Adrenal gland (tissue), 9 donors: ENCODE measurements at regions not wholly inside any gene's neighbourhood (a gene's known extent, or its start where the extent isn't known, plus 50 kb on each side); places are given as distances from the start of the nearest gene placed in this dataset.

ENCODE experiments used
- DNase-seq, 7 donors: peaks; one replicate each; pipeline ENCODE4 v3.0.0-alpha.2; 2019 to 2020
- H3K27ac ChIP-seq, 5 donors: fragments of 200-600 bp; sonication (generic) in 4 of 5; 1 replicate in 3 of 5; 2 replicates in 2 of 5; pipeline versions ENCODE4 v1.5.1 to v1.8.0; 2016 to 2020; ENCODE audit warnings: mild to moderate bottlenecking in 1 of 5
- H3K27me3 ChIP-seq: fragments of 200-600 bp; 2 replicates; pipeline ENCODE4 v1.8.0; 2021
- H3K36me3 ChIP-seq, 2 donors: fragments of 200-600 bp; replicated peaks in 1 of 2; 1 replicate in 1 of 2; 2 replicates in 1 of 2; pipeline versions ENCODE4 v1.5.1 to v1.8.0; 2018 to 2022
- H3K4me1 ChIP-seq, 2 donors: fragments of 200-600 bp; replicated peaks in 1 of 2; 1 replicate in 1 of 2; 2 replicates in 1 of 2; pipeline versions ENCODE4 v1.5.1 to v1.8.0; 2018 to 2021
- H3K4me3 ChIP-seq, 4 donors: fragments of 200-600 bp; sonication (generic) in 3 of 4; one replicate each; pipeline ENCODE4 v1.5.1; 2016 to 2018
- H3K9me3 ChIP-seq, 3 donors: fragments of 200-600 bp; sonication (generic) in 1 of 3; replicated peaks in 1 of 3; 1 replicate in 2 of 3; 2 replicates in 1 of 3; pipeline versions ENCODE4 v1.5.1 to v1.8.0; 2016 to 2021
- CTCF ChIP-seq, 6 experiments: fragments of 450-650 bp in 4 of 6; fragments of 200-600 bp in 2 of 6; sonication (generic) in 1 of 6; IDR thresholded peaks; 1 replicate in 5 of 6; 2 replicates in 1 of 6; pipeline versions ENCODE4 v1.5.1 to v1.8.0; 2016 to 2021; ENCODE audit warnings: antibody characterized with exemption in 6 of 6, mild to moderate bottlenecking in 2 of 6, moderate library complexity in 1 of 6
- POLR2A ChIP-seq, 2 donors: fragments of 450-650 bp; IDR thresholded peaks; one replicate each; pipeline ENCODE4 v1.6.1; 2017; ENCODE audit warnings: antibody characterized with exemption in 2 of 2, mild to moderate bottlenecking in 2 of 2, moderate library complexity in 1 of 2
- WGBS, 4 donors: extraction: QIAGEN DNeasy Blood & Tissue Kit in 2 of 4; methylation state at CpG; one replicate each; pipeline versions ENCODE4 v1.1.5 to v1.1.7; 2013 to 2017; 5-methylcytosine and 5-hydroxymethylcytosine counted together
- intact Hi-C, 2 donors: fragments of 100-400 bp; cut with DNase I; formaldehyde crosslinking; loops; one replicate each; pipeline versions ENCODE4 v1.14.1 to v1.15.0; 2022 to 2023
- donor health status: healthy with polysubstance abuse.
- donor health status: Bipolar disorder and iron deficiency.
- donor health status: DM: yes; HTN: yes; CAD: no.
- donor health status: DM: no; HTN: no; CAD: no.
- donor health status: DM: no; HTN: no; CAD: no.

- no peaks in the 10 kb centered on the region for H3K4me1 ChIP-seq
Measured at GRCh38 chr2:186068139-186068801, 329.7 kb downstream of the FSIP2 start.

GRCh38 chr2:186069676-186070075, 331.1 kb downstream of the FSIP2 start:
- H3K27ac ChIP-seq, result no peak overlapping the region
- no peaks in the 10 kb centered on the region for H3K9me3 ChIP-seq
- H3K36me3 ChIP-seq, result no peaks in the 10 kb centered on the region
- WGBS, 4 donors, result 89 to 94% (median 93%) methylated on average over 2 of the region's 2 CpGs
- intact Hi-C loops, result no loop called here
- no peak overlapping the region for H3K4me3 ChIP-seq
- TF ChIP-seq CTCF (IDR thresholded peaks at IDR 0.05) (no peak), POLR2A (IDR thresholded peaks at IDR 0.05) (no peak)
- H3K27me3 ChIP-seq, result no peaks in the 10 kb centered on the region
- DNase-seq, result no peak
- H3K4me1 ChIP-seq, result no peaks in the 10 kb centered on the region

More at GRCh38 chr2:186068139-186068801, 329.7 kb downstream of the FSIP2 start:
- TF ChIP-seq CTCF (IDR thresholded peaks at IDR 0.05) (no peak), POLR2A (IDR thresholded peaks at IDR 0.05) (no peak)
- no peaks in the 10 kb centered on the region for H3K9me3 ChIP-seq
- H3K27me3 ChIP-seq, result no peaks in the 10 kb centered on the region
- intact Hi-C loops, result no loop called here
- peak in 4 of 7 donors; percentile 15 to 88 (median 20) for DNase-seq
- no peak overlapping the region for H3K27ac ChIP-seq
- 79 to 95% (median 92%) methylated on average over 3 of the region's 3 CpGs for WGBS, 4 donors
- no peak overlapping the region for H3K4me3 ChIP-seq
- no peaks in the 10 kb centered on the region for H3K36me3 ChIP-seq

GRCh38 chr2:186085226-186085625, 346.6 kb downstream of the FSIP2 start:
- Histone ChIP-seq H3K27me3 (no peaks in the 10 kb centered on the region), H3K36me3 (no peaks in the 10 kb centered on the region), H3K9me3 (no peaks in the 10 kb centered on the region), H3K27ac (no peak overlapping the region), H3K4me1 (no peaks in the 10 kb centered on the region), H3K4me3 (no peak overlapping the region)
- WGBS, 4 donors, result 60 to 80% (median 64%) methylated on average over 1 of the region's 1 CpG
- DNase-seq, result no peak
- intact Hi-C loops, result no loop called here
- no peak for TF ChIP-seq CTCF (IDR thresholded peaks at IDR 0.05)
- no peak for TF ChIP-seq POLR2A (IDR thresholded peaks at IDR 0.05)

- Histone ChIP-seq H3K27me3 (no peaks in the 10 kb centered on the region), H3K4me1 (no peaks in the 10 kb centered on the region), H3K9me3 (no peaks in the 10 kb centered on the region), H3K27ac (no peak overlapping the region), H3K36me3 (no peaks in the 10 kb centered on the region), H3K4me3 (no peak overlapping the region)
- intact Hi-C loops, result no loop called here
- no peak for TF ChIP-seq POLR2A (IDR thresholded peaks at IDR 0.05)
- TF ChIP-seq CTCF (IDR thresholded peaks at IDR 0.05), result no peak
- no peak for DNase-seq
- WGBS, 4 donors, result 57 to 79% (median 65%) methylated on average over 1 of the region's 1 CpG
Measured at GRCh38 chr2:186093174-186093573, 354.6 kb downstream of the FSIP2 start.
